Ishikawa (cell line): ENCODE measurements at regions not wholly inside any gene's neighbourhood (a gene's known extent, or its start where the extent isn't known, plus 50 kb on each side); places are given as distances from the start of the nearest gene placed in this dataset.

ENCODE experiments used
- CREB1 ChIP-seq: IDR thresholded peaks from 2 replicates; pipeline ENCODE4 v1.6.1; 2012; ENCODE audit warnings: low read depth
- EGR1 ChIP-seq: IDR thresholded peaks from 2 replicates; pipeline ENCODE4 v1.6.1; 2012
- EP300 ChIP-seq: IDR thresholded peaks from 2 replicates; pipeline ENCODE4 v1.6.1; 2012; ENCODE audit warnings: borderline replicate concordance
- FOXM1 ChIP-seq: IDR thresholded peaks from 2 replicates; pipeline ENCODE4 v1.6.1; 2012; ENCODE audit warnings: low read depth, borderline replicate concordance
- TAF1 ChIP-seq: IDR thresholded peaks from 2 replicates; pipeline ENCODE4 v1.6.1; 2012; ENCODE audit warnings: low read depth, mild to moderate bottlenecking
- TEAD4 ChIP-seq: IDR thresholded peaks from 2 replicates; pipeline ENCODE4 v1.6.1; 2012
- YY1 ChIP-seq: IDR thresholded peaks from 2 replicates; pipeline ENCODE4 v1.6.1; 2012; ENCODE audit warnings: low read depth
- TF ChIP-seq, protein P1 (sequence below): IDR thresholded peaks from 2 replicates; pipeline ENCODE4 v1.6.1; 2012

DNA sequence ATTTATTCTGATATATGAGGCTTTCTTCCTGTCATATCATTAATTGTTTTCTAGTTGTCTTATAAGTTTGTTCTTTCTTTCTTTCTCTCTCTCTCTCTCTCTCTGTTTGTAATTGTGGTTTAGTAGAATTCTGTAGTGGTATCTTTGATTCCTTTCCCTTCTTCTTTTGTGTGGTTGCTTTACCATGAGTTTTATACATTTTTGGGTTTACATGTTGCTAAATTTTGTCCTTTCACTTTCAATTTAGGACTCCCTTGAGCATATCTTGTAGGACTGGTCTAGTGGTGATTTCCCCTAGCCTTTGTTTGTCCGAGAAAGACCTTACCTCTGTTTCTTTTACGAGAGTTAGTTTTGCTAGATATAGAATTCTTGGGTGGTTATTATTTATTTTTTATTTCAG, 162.3 kb upstream of the CHRM3 start:
- no peak for TF ChIP-seq TAF1
- TF ChIP-seq, protein P1, sequence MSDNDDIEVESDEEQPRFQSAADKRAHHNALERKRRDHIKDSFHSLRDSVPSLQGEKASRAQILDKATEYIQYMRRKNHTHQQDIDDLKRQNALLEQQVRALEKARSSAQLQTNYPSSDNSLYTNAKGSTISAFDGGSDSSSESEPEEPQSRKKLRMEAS, result no peak
- no peak for TF ChIP-seq EP300
- no peak for TF ChIP-seq YY1
- no peak for TF ChIP-seq TEAD4
- TF ChIP-seq FOXM1, result no peak
- TF ChIP-seq CREB1, result no peak
- TF ChIP-seq EGR1, result no peak
